RWPE2 (cell line): ENCODE measurements at regions not wholly inside any gene's neighbourhood (a gene's known extent, or its start where the extent isn't known, plus 50 kb on each side); places are given as distances from the start of the nearest gene placed in this dataset.

Experiments used
- ATAC-seq: fragments of 200-7000 bp; cut with Tn5 transposase; 3 replicates; pipeline ENCODE4 v1.9.1; 2021; ENCODE audit warnings: low read depth
- DNase-seq: peaks from one replicate; pipeline ENCODE4 v3.0.0-alpha.2; 2020; ENCODE audit warnings: low spot score
- H3K27ac ChIP-seq: fragments of 450-650 bp; 2 replicates; pipeline ENCODE4 v1.5.1; 2017; ENCODE audit warnings: mild to moderate bottlenecking; ENCODE audit not compliant: poor library complexity, severe bottlenecking
- H3K27me3 ChIP-seq: fragments of 250-450 bp; sonication (Bioruptor Pico); 2 replicates; pipeline ENCODE4 v1.5.1; 2021; ENCODE audit warnings: mild to moderate bottlenecking, moderate library complexity; ENCODE audit not compliant: insufficient read depth, poor library complexity, severe bottlenecking
- H3K36me3 ChIP-seq: fragments of 250-450 bp; sonication (Bioruptor Pico); 2 replicates; pipeline ENCODE4 v1.5.1; 2020; ENCODE audit warnings: low read depth, mild to moderate bottlenecking, moderate library complexity
- H3K4me1 ChIP-seq: fragments of 250-450 bp; sonication (Bioruptor Pico); 2 replicates; pipeline ENCODE4 v1.5.1; 2021; ENCODE audit warnings: mild to moderate bottlenecking, moderate library complexity; ENCODE audit not compliant: insufficient read depth, poor library complexity, severe bottlenecking
- H3K4me3 ChIP-seq: fragments of 250-450 bp; sonication (Bioruptor Pico); 2 replicates; pipeline ENCODE4 v1.5.1; 2021; ENCODE audit warnings: mild to moderate bottlenecking, moderate library complexity; ENCODE audit not compliant: severe bottlenecking
- H3K9me3 ChIP-seq: fragments of 250-450 bp; sonication (Bioruptor Pico); 2 replicates; pipeline ENCODE4 v1.5.1; 2021; ENCODE audit warnings: mild to moderate bottlenecking, moderate library complexity; ENCODE audit not compliant: severe bottlenecking
- CTCF ChIP-seq: fragments of 450-650 bp; IDR thresholded peaks from one replicate; pipeline ENCODE4 v1.5.1; 2017; ENCODE audit warnings: mild to moderate bottlenecking, moderate library complexity; ENCODE audit not compliant: poor library complexity, severe bottlenecking

- no peak for TF ChIP-seq CTCF
- no peak overlapping the region for H3K4me3 ChIP-seq
- H3K36me3 ChIP-seq = no peaks in the 10 kb centered on the region
- no peak for ATAC-seq
- no peaks in the 10 kb centered on the region for H3K4me1 ChIP-seq
- H3K9me3 ChIP-seq = no peaks in the 10 kb centered on the region
- DNase-seq = no peak
- no peak overlapping the region for H3K27ac ChIP-seq
- no peaks in the 10 kb centered on the region for H3K27me3 ChIP-seq
Measured at GRCh38 chr2:33835911-33836310, 236.8 kb upstream of the FAM98A start.

- no peak for DNase-seq
- no peak for ATAC-seq
- no peak overlapping the region for H3K27ac ChIP-seq
- no peak for TF ChIP-seq CTCF
- no peaks in the 10 kb centered on the region for H3K4me1 ChIP-seq
- no peaks in the 10 kb centered on the region for H3K27me3 ChIP-seq
- no peaks in the 10 kb centered on the region for H3K9me3 ChIP-seq
- H3K4me3 ChIP-seq = no peak overlapping the region
- no peaks in the 10 kb centered on the region for H3K36me3 ChIP-seq
Measured at GRCh38 chr2:33822964-33823363, 223.9 kb upstream of the FAM98A start.

GRCh38 chr2:33812707-33813106 lies 213.6 kb upstream of the FAM98A start:
- no peak overlapping the region for H3K4me3 ChIP-seq
- no peaks in the 10 kb centered on the region for H3K27me3 ChIP-seq
- TF ChIP-seq CTCF = no peak
- DNase-seq (no peak), ATAC-seq (no peak)
- H3K4me1 ChIP-seq = no peaks in the 10 kb centered on the region
- no peak overlapping the region for H3K27ac ChIP-seq
- H3K36me3 ChIP-seq = no peaks in the 10 kb centered on the region
- H3K9me3 ChIP-seq = no peaks in the 10 kb centered on the region

- ATAC-seq (0 out of 3 replicates have a peak, but pooled peaks have one; percentile 23), DNase-seq (no peak)
- TF ChIP-seq CTCF = no peak
- no peaks in the 10 kb centered on the region for H3K36me3 ChIP-seq
- no peaks in the 10 kb centered on the region for H3K27me3 ChIP-seq
- H3K4me1 ChIP-seq = no peaks in the 10 kb centered on the region
- no peak overlapping the region for H3K27ac ChIP-seq
- no peak overlapping the region for H3K4me3 ChIP-seq
- no peaks in the 10 kb centered on the region for H3K9me3 ChIP-seq
Measured at GRCh38 chr2:33810046-33810835, 211.1 kb upstream of the FAM98A start.

GRCh38 chr2:33806041-33806440 lies 206.9 kb upstream of the FAM98A start:
- H3K27ac ChIP-seq = no peak overlapping the region
- peaks cover 2% of the 10 kb centered on the region for H3K9me3 ChIP-seq
- no peak for DNase-seq
- no peak overlapping the region for H3K4me3 ChIP-seq
- TF ChIP-seq CTCF = no peak
- H3K4me1 ChIP-seq = no peaks in the 10 kb centered on the region
- ATAC-seq = no peak
- H3K36me3 ChIP-seq = no peaks in the 10 kb centered on the region
- no peaks in the 10 kb centered on the region for H3K27me3 ChIP-seq
